WTC11 (cell line): ENCODE measurements at regions not wholly inside any gene's neighbourhood (a gene's known extent, or its start where the extent isn't known, plus 50 kb on each side); places are given as distances from the start of the nearest gene placed in this dataset.
"Not testable (repeated sequence)": the region's sequence is repeated elsewhere in the genome, so short reads cannot be mapped to it uniquely, and the experiment has no call there.

ENCODE experiments used
- ATAC-seq: fragments of 200-7000 bp; cut with Tn5 transposase; 2 replicates; pipeline ENCODE4 v1.10.0; 2021; ENCODE audit warnings: mild to moderate bottlenecking, moderate library complexity
- CTCF ChIA-PET: fragments of 300-600 bp; sonication (Branson Sonifier 250); formaldehyde crosslinking; loops from one replicate; lab custom pipeline; 2021; ENCODE audit warnings: antibody characterized with exemption; lab: Charles Lee
- POLR2A ChIA-PET: fragments of 350-600 bp; sonication (Branson Sonifier 250); formaldehyde crosslinking; loops from one replicate; lab custom pipeline; 2021; ENCODE audit warnings: antibody characterized with exemption; lab: Charles Lee
- DNase-seq: peaks from one replicate; pipeline ENCODE4 v3.0.0; 2021; ENCODE audit warnings: low spot score
- H3K27ac Mint-ChIP-seq: 2 replicates; pipeline ENCODE4 v1.8.0; 2021; ENCODE audit warnings: mixed read lengths
- H3K27me3 Mint-ChIP-seq: 2 replicates; pipeline ENCODE4 v1.8.0; 2021; ENCODE audit warnings: low read depth, mild to moderate bottlenecking, moderate library complexity, mixed read lengths
- H3K36me3 Mint-ChIP-seq: 2 replicates; pipeline ENCODE4 v1.8.0; 2021; ENCODE audit warnings: mixed read lengths
- H3K4me1 Mint-ChIP-seq: 2 replicates; pipeline ENCODE4 v1.8.0; 2022; ENCODE audit warnings: mixed read lengths
- H3K4me3 Mint-ChIP-seq: 2 replicates; pipeline ENCODE4 v1.8.0; 2021; ENCODE audit warnings: mild to moderate bottlenecking, moderate library complexity, mixed read lengths
- H3K9me3 Mint-ChIP-seq: 2 replicates; pipeline ENCODE4 v1.8.0; 2021; ENCODE audit warnings: mixed read lengths
- CBFB ChIP-seq: sonication (generic); formaldehyde crosslinking; IDR thresholded peaks from 2 replicates; pipeline ENCODE4 v1.8.1; 2022; ENCODE audit warnings: mild to moderate bottlenecking, low read depth, missing genetic modification reagents
- CDX4 ChIP-seq: fragments of 250-450 bp; sonication (Bioruptor Pico); IDR thresholded peaks from 2 replicates; pipeline ENCODE4 v1.9.0; 2021; ENCODE audit warnings: moderate library complexity, mild to moderate bottlenecking, inconsistent platforms, borderline replicate concordance
- CREB1 ChIP-seq: sonication (generic); formaldehyde crosslinking; IDR thresholded peaks from 2 replicates; pipeline ENCODE4 v1.8.0; 2023; ENCODE audit warnings: mild to moderate bottlenecking, missing genetic modification reagents
- ELF4 ChIP-seq: sonication (generic); formaldehyde crosslinking; IDR thresholded peaks from 2 replicates; pipeline ENCODE4 v1.8.1; 2022; ENCODE audit warnings: low read depth, mild to moderate bottlenecking, moderate library complexity, missing genetic modification reagents
- ESRRA ChIP-seq: sonication (generic); formaldehyde crosslinking; IDR thresholded peaks from 2 replicates; pipeline ENCODE4 v1.8.1; 2022; ENCODE audit warnings: mild to moderate bottlenecking, missing genetic modification reagents, borderline replicate concordance
- FOXK1 ChIP-seq: sonication (generic); formaldehyde crosslinking; IDR thresholded peaks from 2 replicates; pipeline ENCODE4 v1.8.0; 2022; ENCODE audit warnings: mild to moderate bottlenecking, moderate library complexity, missing genetic modification reagents
- FOXP4 ChIP-seq: sonication (generic); formaldehyde crosslinking; IDR thresholded peaks from 2 replicates; pipeline ENCODE4 v1.8.0; 2022; ENCODE audit warnings: mild to moderate bottlenecking, missing genetic modification reagents
- GRHL2 ChIP-seq: fragments of 250-450 bp; sonication (Bioruptor Pico); IDR thresholded peaks from 2 replicates; pipeline ENCODE4 v1.8.0; 2022; ENCODE audit warnings: mild to moderate bottlenecking, moderate library complexity; ENCODE audit not compliant: insufficient replicate concordance, severe bottlenecking
- JAZF1 ChIP-seq: fragments of 250-450 bp; sonication (Bioruptor Pico); IDR thresholded peaks from 2 replicates; pipeline ENCODE4 v1.9.0; 2021; ENCODE audit warnings: moderate library complexity, mild to moderate bottlenecking, inconsistent platforms
- NFE2L1 ChIP-seq: sonication (generic); formaldehyde crosslinking; IDR thresholded peaks from 2 replicates; pipeline ENCODE4 v1.8.1; 2023; ENCODE audit warnings: missing genetic modification reagents
- NR3C1 ChIP-seq: sonication (generic); formaldehyde crosslinking; conservative IDR thresholded peaks from 2 replicates; pipeline ENCODE4 v1.8.1; 2023; ENCODE audit warnings: low read depth, mild to moderate bottlenecking, missing genetic modification reagents
- PRDM15 ChIP-seq: sonication (generic); formaldehyde crosslinking; IDR thresholded peaks from 2 replicates; pipeline ENCODE4 v1.8.0; 2022; ENCODE audit warnings: missing genetic modification reagents
- RELA ChIP-seq: sonication (generic); formaldehyde crosslinking; IDR thresholded peaks from 2 replicates; pipeline ENCODE4 v1.8.1; 2022; ENCODE audit warnings: missing genetic modification reagents, mild to moderate bottlenecking, borderline replicate concordance
- RORB ChIP-seq: fragments of 250-450 bp; sonication (Bioruptor Pico); IDR thresholded peaks from 2 replicates; pipeline ENCODE4 v1.9.0; 2021; ENCODE audit warnings: mild to moderate bottlenecking
- SOX15 ChIP-seq: fragments of 250-450 bp; sonication (Bioruptor Pico); IDR thresholded peaks from 2 replicates; pipeline ENCODE4 v1.9.0; 2021; ENCODE audit warnings: mild to moderate bottlenecking
- TP53 ChIP-seq: sonication (generic); formaldehyde crosslinking; IDR thresholded peaks from 2 replicates; pipeline ENCODE4 v1.8.1; 2023; ENCODE audit warnings: mild to moderate bottlenecking, missing genetic modification reagents
- ZBTB21 ChIP-seq: sonication (generic); formaldehyde crosslinking; IDR thresholded peaks from 2 replicates; pipeline ENCODE4 v1.8.1; 2023; ENCODE audit warnings: mild to moderate bottlenecking, missing genetic modification reagents, borderline replicate concordance
- ZBTB43 ChIP-seq: sonication (generic); formaldehyde crosslinking; IDR thresholded peaks from 2 replicates; pipeline ENCODE4 v1.8.1; 2023; ENCODE audit warnings: mild to moderate bottlenecking, missing genetic modification reagents
- ZMAT4 ChIP-seq: fragments of 250-450 bp; sonication (Bioruptor Pico); IDR thresholded peaks from 2 replicates; pipeline ENCODE4 v1.9.0; 2021; ENCODE audit warnings: mild to moderate bottlenecking
- ZNF121 ChIP-seq: sonication (generic); formaldehyde crosslinking; IDR thresholded peaks from 2 replicates; pipeline ENCODE4 v1.8.0; 2023; ENCODE audit warnings: missing genetic modification reagents
- ZNF425 ChIP-seq: fragments of 250-450 bp; sonication (Bioruptor Pico); conservative IDR thresholded peaks from 2 replicates; pipeline ENCODE4 v1.9.0; 2021; ENCODE audit warnings: mild to moderate bottlenecking

- no peaks in the 10 kb centered on the region for H3K4me1 Mint-ChIP-seq
- DNase-seq (no peak), ATAC-seq (no peak)
- no peak overlapping the region for H3K27ac Mint-ChIP-seq
- TF ChIP-seq PRDM15 (CRISPR knock-in tag), result no peak
- TF ChIP-seq ZNF425 (CRISPR knock-in tag), result no peak
- TF ChIP-seq CREB1 (CRISPR knock-in tag), result no peak
- no peak for TF ChIP-seq SOX15 (CRISPR knock-in tag)
- TF ChIP-seq RORB (CRISPR knock-in tag), result no peak
- no peak for TF ChIP-seq RELA
- TF ChIP-seq NR3C1 (CRISPR knock-in tag), result no peak
- TF ChIP-seq CBFB (CRISPR knock-in tag), result no peak
- no peak for TF ChIP-seq ZBTB43
- no peak for TF ChIP-seq NFE2L1 (CRISPR knock-in tag)
- TF ChIP-seq TP53 (CRISPR knock-in tag), result no peak
- TF ChIP-seq ZBTB21, result no peak
- peaks cover 6% of the 10 kb centered on the region for H3K27me3 Mint-ChIP-seq
- peaks cover 76% of the 10 kb centered on the region for H3K9me3 Mint-ChIP-seq
- H3K36me3 Mint-ChIP-seq, result peaks cover 64% of the 10 kb centered on the region
- POLR2A ChIA-PET, result no interaction called here
- no peak overlapping the region for H3K4me3 Mint-ChIP-seq
- CTCF ChIA-PET, result no interaction called here
Observed at GRCh38 chr17:27009087-27009486, 284.8 kb upstream of the WSB1 start.

- H3K27me3 Mint-ChIP-seq, ATAC-seq, H3K4me3 Mint-ChIP-seq, H3K27ac Mint-ChIP-seq, POLR2A ChIA-PET, H3K4me1 Mint-ChIP-seq, DNase-seq, CTCF ChIA-PET: not testable (repeated sequence)
- Mint-ChIP-seq H3K9me3 (peaks cover 74% of the 10 kb centered on the region), H3K36me3 (peaks cover 63% of the 10 kb centered on the region)
Observed at GRCh38 chr17:27010138-27010537, 283.8 kb upstream of the WSB1 start.

GRCh38 chr17:27030552-27030951 lies 263.4 kb upstream of the WSB1 start:
- DNase-seq, CTCF ChIA-PET, H3K4me1 Mint-ChIP-seq, ATAC-seq, H3K4me3 Mint-ChIP-seq, H3K27ac Mint-ChIP-seq, POLR2A ChIA-PET: not testable (repeated sequence)
- Mint-ChIP-seq H3K27me3 (peaks cover 17% of the 10 kb centered on the region), H3K36me3 (peaks cover 67% of the 10 kb centered on the region), H3K9me3 (peaks cover 67% of the 10 kb centered on the region)

- H3K36me3 Mint-ChIP-seq, result peaks cover 39% of the 10 kb centered on the region
- ATAC-seq (0 out of 2 replicates have a peak, but pooled peaks have one; percentile 34), DNase-seq (no peak)
- H3K4me1 Mint-ChIP-seq, result no peaks in the 10 kb centered on the region
- H3K27ac Mint-ChIP-seq, result no peak overlapping the region
- H3K4me3 Mint-ChIP-seq, result no peak overlapping the region
- H3K9me3 Mint-ChIP-seq, result peaks cover 49% of the 10 kb centered on the region
- ChIA-PET POLR2A (no interaction called here), CTCF (no interaction called here)
- H3K27me3 Mint-ChIP-seq, result 0 out of 2 replicates have a peak, but pooled peaks cover 3% of the 10 kb centered on the region
- TF ChIP-seq ZNF121 (CRISPR knock-in tag) (no peak), FOXP4 (CRISPR knock-in tag) (no peak), FOXK1 (CRISPR knock-in tag) (no peak), JAZF1 (CRISPR knock-in tag) (no peak), GRHL2 (CRISPR knock-in tag) (no peak), ELF4 (CRISPR knock-in tag) (no peak), CDX4 (CRISPR knock-in tag) (no peak), ESRRA (CRISPR knock-in tag) (no peak), NR3C1 (CRISPR knock-in tag) (no peak), ZMAT4 (no peak)
Observed at GRCh38 chr17:27038676-27039075, 255.2 kb upstream of the WSB1 start.
